T1000 (cell line): ENCODE measurements at regions not wholly inside any gene's neighbourhood (a gene's known extent, or its start where the extent isn't known, plus 50 kb on each side); places are given as distances from the start of the nearest gene placed in this dataset.
"Not testable (repeated sequence)": the region's sequence is repeated elsewhere in the genome, so short reads cannot be mapped to it uniquely, and the experiment has no call there.

ENCODE experiments used
- DNase-seq: peaks from one replicate; lab custom pipeline; 2025; ENCODE audit warnings: mixed read lengths; lab: John Stamatoyannopoulos, UW

DNA sequence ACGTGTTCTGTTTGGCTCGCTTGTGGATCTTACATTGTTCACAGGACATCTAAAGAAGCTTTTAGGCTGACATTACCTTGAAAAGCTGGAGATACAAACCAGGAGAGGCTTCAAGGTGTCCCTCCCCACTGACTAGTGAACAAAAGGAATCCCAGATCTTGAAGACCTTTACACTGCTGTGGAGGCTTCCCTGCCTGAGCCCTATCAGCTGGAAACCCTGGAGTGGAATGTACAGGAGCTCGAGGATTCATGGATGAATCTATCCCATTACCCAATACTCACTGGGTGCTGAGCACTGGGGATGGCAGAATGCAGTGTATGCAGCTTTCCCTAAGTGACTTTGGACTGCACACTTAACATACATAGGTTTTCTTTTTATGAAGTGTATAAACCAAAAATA, 82.3 kb upstream of the MFGE8 start:
- DNase-seq, result no peak

DNA sequence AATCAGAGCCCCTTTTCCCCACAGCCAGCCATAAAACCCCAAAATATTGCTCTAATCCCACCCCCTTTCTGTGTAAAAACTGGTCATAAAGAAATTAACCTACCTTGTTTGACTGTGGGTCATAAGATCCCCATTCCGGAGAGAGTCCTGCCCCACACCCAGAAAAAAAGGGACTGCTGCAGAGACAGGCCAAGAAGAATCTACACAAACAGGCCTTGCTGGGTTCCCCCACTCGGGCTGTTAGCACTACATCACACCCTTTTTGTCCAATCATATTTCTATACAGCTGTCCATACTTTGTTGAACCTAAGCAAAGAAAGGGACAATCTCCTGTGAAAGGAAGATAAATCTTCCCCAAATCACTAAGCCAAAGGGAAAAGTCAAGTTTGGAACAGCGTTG, 84.4 kb upstream of the MFGE8 start:
- DNase-seq, result no peak

DNA sequence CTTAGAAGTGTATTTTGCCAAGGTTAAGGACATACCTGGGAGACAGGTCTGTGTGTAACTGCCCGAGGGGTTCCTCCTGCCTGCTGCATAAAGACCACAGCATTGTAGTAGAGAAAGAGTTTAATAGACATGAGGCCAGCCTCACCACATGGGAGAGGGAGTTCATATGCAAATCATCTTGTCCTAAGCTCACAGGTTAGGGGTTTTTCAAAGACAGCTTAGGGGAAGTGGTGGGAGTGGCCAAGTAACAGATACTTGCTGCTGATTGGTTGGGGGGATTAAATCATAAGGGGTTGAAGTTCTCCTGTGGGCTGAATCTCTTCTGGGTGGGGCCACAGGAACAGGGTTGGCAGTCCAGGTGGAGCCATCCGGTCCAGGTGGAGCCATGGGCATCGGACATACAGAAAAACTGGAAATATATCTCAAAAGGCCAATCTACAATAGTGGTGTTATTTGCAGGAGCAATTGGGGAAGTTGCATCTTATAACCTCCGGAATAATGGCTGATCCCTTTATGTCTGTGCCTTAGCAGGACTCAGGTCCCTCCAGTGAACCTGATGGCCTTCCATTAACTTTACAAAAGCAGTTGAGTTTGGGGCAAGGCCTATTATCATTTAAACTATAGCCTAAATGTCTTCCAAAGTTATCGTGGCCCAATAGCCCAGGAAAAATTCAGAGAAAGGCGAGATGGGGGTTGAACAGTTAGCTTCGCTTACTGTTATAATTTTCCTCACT, 86.0 kb upstream of the MFGE8 start:
- DNase-seq, result no peak

DNA sequence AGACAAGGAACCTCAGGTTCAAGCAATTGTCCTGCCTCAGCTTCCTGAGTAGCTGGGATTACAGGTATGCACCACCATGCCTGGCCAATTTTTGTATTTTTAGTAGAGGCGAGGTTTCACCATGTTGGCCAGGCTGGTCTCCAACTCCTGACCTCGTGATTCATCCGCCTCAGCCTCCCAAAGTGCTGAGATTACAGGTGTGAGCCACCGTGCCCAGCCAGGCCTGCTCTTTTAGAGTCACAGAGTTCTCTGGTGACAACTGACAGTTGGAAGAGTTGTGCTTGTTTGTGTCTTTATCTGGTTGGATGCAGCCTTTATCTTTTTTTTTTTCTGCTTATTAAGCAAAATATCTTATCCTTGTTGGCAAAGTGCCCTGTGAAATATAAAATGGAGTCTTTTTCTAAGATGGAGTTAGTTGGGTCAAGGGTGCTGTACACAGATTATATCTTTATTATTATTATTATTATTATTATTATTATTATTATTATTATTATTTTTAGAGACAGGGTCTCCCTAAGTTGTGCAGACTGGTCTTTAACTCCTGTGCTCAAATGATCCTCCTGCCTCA, 86.5 kb upstream of the ABHD2 start:
- DNase-seq, result not testable (repeated sequence)

DNA sequence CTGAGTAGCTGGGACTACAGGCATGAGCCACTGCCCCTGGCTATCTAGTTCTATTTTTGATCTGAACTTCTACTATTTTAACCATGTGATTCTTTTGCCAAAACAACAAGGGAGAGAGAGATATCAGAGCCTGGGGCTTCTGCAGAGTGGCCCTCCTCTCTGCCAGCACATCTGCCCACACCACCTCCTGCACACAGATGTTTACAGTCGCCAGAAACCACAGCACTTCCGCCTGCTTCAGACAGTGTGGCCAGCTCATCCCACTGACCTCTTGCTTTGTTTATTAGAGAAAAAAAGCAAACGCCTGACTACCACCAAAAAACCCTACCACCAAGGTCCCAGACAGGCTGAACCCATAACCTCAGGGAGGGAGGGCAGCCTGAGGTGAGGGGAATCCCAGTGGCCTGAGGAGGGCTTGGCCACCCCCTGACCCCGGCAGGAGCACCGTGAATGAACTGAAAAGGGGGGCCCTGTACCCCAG, 85.9 kb upstream of the ABHD2 start:
- peak; percentile 46 for DNase-seq

DNA sequence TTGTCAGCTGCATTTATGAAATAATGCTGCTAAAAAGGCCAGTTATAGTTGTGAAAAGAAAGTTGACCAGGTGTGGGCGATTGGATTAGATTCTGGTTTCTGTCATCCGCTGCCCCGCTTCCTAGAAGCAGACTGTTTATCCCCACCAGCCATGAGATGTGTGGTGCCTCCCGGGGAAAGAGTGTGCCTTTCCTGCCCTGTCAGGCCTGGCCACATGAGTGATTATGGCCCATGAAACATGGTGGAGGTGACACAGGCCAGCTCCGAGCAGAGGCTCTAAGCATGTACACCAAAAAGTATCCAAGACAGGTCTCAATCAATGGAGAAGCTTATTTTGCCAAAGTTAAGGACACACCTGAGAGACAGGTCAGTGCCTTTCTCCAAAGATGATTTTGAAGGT, 85.4 kb upstream of the ABHD2 start:
- DNase-seq, result no peak

DNA sequence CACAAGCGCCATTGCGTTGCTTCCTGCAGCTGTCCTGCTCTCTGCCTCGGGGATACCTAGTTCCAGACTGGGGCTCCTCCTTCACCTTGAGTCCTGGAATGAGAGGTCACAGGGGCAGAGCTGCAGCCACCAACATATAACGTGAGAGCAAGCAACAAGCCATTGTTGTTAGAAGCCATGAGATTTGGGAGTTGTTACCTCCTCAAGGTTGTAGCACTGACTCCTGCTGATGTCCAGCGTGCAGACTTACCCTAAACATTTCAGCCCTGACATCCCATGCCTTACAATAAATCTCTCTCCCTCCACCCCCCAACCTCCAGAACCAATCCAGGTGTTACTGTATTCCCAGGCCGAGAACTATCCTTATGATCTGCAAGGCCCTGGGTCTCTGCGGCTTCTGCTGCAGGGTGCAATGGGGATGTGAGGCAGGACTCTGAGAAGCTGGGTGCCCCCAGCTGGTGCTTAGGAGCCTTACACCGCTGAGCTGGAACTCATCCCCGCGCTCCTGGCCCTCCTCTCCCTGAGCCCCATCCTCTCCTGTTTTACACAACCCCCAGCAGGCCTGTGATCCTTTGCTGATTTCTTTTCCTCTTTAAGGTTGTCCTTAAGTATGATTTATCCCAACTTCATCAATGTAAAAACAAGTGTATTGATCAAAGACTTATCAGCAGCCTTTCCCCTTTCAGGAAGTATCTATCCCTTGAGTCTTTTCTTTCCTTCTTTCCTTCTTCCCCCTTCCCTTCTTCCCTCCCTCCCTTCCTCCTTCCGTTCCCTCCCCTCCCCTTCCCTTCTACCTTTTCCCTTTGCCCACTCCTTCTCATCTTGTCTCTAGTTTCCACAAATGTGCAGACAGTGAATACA, 84.2 kb upstream of the ABHD2 start:
- DNase-seq, result no peak

DNA sequence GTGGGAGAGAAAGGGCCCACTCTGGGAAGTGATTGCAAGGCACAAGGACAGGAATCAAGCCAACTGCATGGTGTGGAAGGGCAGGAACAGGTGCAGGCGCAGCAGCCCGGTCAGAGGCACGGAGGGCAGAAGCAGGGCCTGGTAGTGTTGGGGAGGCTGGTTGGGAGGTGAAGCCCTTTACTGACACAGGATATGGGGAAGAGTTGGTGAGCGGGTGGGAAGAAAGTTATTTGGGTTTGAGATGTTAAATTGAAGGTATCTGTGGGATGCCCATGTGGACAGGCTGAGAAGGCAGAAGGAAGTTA, 83.6 kb upstream of the ABHD2 start:
- DNase-seq, result no peak

DNA sequence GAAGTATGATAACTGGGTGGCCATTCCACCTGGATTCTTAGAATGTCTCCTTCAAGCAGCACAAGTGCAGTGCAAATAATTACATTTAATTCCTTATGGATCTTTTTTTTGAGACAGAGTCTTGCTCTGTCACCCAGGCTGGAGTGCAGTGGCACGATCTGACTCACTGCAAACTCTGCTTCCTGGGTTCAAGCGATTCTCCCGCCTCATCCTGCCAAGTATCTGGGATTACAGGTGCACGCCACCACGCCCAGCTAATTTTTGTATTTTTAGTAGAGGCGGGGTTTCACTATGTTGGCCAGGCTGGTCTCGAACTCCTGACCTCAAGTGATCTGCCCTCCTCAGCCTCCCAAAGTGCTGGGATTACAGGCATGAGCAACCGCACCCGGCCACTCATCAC, 80.7 kb upstream of the ABHD2 start:
- DNase-seq, result not testable (repeated sequence)

DNA sequence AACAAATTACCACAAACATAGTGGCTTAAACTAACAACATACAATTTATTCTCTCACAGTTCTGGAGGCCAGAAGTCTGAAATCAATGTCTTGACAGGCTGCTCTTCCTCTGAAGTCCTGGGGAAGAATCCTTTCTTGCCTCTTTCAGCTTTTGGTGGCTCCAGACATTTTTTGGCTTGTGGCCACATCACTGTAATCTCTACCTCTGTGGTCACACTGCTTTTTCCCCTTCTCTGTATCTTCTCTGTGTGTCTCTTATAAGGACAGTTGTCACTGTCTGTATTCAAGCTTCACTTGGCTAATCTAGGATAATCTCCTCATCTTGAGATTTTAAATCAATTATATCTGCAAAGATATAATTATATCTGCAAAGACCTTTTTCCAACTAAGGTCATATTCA, 80.3 kb upstream of the ABHD2 start:
- DNase-seq, result no peak

DNA sequence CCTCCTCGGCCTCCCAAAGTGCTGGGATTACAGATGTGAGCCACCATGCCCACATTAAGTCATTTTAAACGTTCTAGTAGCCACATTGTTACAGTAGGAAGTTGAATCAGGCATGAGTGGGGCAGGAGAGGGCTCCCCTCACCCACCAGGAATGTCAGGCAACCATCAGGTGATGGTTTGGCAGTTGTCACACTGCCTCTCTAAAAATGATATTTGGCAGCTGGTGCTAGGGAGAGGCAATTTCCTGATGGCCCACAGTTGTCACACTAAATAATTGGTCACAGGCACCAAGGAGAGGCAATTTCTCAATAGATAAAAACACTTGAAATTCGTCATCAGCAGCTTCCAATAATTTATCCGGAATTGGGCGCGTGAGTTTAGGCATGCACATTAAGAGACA, 79.2 kb upstream of the ABHD2 start:
- no peak for DNase-seq

DNA sequence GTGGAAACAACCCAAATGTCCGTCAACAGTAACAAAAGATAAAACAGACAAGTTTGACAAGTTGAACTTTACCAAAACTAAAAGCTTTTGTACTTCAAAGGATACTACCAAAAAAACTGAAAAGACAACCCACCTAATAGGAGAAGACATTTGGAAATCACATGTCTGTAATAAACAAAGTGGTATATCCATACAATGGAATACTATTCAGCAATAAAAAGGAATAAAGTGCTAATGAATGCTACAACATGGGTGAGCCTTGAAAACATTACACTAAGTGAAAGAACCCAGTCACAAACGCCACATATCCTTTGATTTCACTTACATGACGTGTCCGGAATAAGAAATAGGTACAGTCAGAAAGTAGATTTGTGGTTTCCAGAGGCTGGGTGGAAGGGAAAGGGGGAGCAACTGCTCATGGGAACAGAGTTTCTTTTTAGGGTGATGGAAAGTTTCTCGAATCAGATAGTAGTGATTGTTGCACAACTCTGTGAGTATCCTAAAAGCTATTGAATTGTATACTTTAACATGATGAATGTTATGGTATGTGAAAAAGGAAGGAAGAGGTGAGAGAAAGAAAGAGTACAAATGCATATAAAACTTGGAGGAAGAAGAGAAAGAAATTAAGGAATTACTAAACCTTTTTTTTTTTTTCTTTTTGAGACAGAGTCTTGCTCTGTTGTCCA, 72.7 kb upstream of the ABHD2 start:
- DNase-seq, result no peak

DNA sequence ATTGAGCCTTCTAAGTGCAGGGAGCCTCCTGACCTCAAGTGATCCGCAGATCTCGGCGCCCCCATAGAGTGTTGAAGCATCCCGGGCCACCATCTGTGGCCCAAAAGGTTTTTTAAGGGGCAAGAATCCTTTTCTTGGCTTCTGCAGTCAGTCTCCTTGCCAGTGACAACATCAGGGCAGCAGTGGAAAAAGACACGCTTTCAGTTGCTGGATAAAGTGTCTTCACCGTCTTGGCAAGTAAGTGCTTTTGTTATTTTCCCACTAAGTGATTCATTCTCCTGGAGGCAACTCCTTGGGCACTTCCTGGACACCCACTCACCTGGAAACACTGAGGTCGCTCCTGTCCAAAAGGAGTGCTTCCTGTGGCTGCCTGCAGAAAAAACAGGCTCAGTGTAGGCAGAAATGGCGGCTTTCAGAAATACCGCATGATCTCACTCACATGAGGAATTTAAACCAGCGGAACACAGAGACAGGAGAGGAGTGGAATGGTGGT, 71.7 kb upstream of the ABHD2 start:
- DNase-seq, result no peak

DNA sequence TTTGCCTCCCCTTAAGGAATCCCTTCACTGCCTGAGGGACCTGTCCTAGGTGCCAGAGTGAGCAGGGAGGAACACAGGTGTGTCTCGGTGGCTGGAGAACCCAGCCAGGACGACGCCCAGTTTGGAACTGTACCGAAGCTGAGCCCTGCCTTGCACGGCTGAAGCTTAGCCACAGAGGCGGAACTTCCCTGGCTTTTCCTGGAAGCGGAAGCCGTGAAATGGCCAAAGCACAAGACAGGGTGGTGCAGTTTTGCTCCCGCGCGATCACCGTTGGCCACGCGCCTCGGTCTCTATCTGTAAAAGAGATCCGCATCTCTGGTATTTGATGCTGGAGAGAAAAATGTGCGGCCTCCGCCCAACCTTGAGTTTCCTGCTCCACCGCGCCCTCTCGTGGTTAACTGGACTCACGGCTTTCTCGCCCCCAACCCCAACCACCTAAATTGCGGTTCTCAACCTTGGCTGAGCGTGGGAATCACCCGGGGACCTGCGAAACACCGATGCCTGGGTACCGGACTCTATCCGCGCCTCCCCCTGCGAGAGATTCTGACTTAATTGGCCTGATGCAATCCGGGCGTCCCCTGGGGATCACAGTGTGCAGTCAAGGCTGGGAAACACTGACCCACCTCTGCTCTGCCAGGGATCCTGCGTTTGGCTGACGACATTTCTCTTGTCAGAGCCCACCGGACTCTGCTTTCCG, 70.7 kb upstream of the ABHD2 start:
- DNase-seq, result peak; percentile 61

DNA sequence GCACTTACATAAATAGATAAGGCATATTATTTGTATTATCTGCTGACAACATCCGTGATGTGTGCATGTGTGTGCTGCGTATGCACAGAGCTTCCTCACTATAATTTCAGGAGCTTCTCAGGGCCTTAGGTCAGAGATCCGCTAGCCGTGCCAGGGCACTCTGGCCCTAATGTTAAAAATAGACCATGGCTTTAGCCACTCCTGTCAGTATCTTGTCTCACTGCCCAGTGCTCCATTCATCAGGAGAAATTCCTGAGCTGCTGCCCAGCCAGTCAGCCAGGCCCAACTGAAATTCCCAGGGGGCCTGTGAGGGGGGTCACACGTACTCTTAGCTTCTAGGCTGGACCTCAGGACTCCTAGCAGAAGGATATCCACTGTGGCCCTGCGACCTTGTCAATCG, 70.0 kb upstream of the ABHD2 start:
- no peak for DNase-seq

DNA sequence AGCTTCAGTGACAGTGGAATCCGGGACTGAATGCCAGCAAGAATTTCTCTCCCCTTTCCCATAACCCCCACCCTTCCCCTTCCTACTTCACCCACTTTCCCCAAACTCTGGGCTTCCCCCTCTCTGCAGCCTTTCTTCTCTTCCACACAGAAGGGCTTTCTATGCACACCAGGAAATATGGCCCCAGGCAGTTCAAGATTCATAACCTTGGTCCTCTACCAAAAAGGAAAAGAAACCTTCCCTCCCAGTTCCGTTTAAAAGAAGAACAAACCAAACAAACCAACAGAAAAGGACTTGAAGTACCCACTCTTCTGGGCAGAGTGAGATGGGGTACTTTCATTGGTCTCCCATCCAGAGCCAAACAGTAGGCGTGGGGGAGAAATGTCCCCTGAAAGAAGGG, 68.8 kb upstream of the ABHD2 start:
- no peak for DNase-seq

DNA sequence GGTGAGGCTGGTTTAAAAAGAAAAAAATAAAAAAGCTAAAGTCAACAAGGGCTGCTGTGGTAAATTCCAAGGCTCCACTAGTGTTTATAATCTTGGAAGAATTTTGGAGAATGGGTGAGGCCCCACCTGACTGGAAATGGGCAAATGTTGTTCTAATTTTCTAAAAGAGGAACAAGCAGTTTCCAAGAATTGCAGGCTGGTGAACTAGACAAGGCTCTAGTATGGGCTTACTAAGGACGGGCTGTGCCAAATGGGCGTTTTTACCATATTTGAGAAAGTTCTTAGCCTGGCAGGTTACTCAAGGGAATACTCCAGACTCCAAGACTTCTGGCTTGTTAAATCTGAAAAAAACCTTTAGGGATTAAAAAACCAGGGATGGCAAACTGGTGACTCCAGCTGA, 67.0 kb upstream of the ABHD2 start:
- DNase-seq, result no peak

DNA sequence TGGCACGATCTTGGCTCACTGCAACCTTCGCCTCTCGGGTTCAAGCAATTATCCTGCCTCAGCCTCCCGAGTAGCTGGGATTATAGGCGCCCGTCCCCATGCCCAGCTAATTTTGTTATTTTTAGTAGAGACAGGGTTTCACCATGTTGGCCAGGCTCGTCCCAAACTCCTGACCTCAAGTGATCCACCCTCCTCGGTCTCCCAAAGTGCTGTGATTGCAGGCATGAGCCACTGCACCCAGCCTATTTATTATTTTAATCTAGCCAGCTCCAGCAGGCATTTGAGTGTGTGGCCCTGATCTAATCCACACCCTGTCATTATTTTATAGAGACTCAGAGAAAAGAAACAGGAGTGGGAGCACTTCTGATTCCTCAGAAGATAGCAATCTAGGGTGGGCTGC, 66.4 kb upstream of the ABHD2 start:
- DNase-seq, result not testable (repeated sequence)

DNA sequence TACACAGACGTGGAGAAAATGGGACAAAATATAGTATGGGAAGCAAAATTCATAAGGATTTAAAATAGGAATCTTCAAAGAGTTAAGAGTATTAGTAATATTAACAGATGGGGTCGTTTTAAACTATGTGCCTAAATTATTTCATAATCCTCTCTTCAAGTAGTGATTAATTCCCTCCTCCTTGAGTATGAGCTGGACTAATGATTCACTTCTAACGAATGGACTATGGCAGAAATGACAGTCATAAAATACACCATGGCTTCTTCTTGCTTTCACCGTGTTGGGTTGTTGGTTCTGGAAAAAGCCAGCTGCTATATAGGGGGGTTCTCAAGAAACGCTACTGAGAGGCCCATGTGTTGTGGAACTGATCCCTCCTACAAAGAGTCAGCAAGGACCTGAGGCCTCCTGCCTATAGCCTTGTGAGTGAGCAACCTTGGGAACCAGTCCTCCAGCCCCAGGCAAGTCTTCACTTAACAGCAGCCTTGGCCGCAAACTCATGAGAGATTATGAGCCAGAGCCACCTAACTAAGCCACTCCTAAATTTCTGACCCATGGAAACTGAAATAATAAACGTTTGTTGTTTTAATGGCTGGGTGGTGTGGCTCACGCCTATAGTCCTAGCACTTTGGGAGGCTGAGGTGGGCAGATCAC, 64.8 kb upstream of the ABHD2 start:
- DNase-seq, result no peak

DNA sequence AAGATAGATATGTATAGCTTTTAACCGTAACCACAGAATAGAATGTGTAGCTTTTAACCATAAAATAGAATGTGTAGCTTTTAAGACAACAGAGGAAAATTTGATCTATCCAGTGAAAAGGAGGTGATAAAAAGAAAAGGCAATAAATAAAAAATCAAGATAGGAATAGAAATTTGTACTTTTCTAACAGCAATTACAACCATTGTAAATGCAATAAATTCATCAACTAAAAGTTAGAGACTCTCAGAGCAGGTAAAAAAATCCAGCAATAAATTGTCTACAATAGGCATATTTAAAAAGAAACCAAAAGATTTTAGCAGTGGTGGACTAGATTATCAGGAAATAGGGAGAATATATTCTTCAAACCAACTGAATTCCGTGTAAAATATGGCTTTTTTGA, 63.8 kb upstream of the ABHD2 start:
- DNase-seq, result no peak

DNA sequence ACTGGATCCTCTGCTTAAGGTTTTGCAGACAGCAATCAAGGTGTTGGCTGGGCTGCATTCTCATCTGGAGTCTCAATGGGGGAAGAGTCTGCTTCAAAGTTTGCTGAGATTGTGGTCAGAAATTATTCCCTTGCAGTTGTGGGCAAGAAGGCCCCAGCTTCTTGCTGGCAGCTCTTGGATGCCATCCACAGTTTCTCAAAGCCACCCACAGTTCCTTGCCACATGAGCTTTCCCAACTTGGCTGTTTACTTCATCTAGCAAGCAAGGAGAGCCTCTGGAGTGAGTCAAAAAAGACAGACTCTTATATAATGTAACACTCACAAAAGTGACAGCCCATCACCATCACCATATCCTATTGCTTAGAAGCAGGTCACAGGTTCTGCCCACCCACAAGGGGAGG, 62.1 kb upstream of the ABHD2 start:
- no peak for DNase-seq
